ENCODE measurements at regions not wholly inside any gene's neighbourhood (a gene's known extent, or its start where the extent isn't known, plus 50 kb on each side); places are given as distances from the start of the nearest gene placed in this dataset.

GRCh38 chr6:91127752-91128151, 540.9 kb upstream of the MAP3K7 start:
- in situ Hi-C loops (cut with MboI; ENCODE audit: low sequenced_read_pairs, unreplicated experiment) = no loop called here

GRCh38 chr6:91126876-91127275, 540.0 kb upstream of the MAP3K7 start:
- TF ChIP-seq CTCF (IDR thresholded peaks at IDR 0.05; ENCODE audit: borderline replicate concordance, control extremely low read depth, extremely low read depth, insufficient read depth, missing control alignments) = no peak

More at GRCh38 chr6:91127752-91128151, 540.9 kb upstream of the MAP3K7 start:
- no peak for DNase-seq (ENCODE audit: low spot score)
- no peak for TF ChIP-seq CTCF (IDR thresholded peaks at IDR 0.05; ENCODE audit: borderline replicate concordance, control extremely low read depth, extremely low read depth, insufficient read depth, missing control alignments)

GRCh38 chr6:91117550-91117949, 530.7 kb upstream of the MAP3K7 start:
- no peak for DNase-seq (ENCODE audit: low spot score)
- no peak for TF ChIP-seq CTCF (IDR thresholded peaks at IDR 0.05; ENCODE audit: borderline replicate concordance, control extremely low read depth, extremely low read depth, insufficient read depth, missing control alignments)
- in situ Hi-C loops (cut with MboI; ENCODE audit: low sequenced_read_pairs, unreplicated experiment) = no loop called here

More at GRCh38 chr6:91126876-91127275, 540.0 kb upstream of the MAP3K7 start:
- no peak for DNase-seq (ENCODE audit: low spot score)
- in situ Hi-C loops (cut with MboI; ENCODE audit: low sequenced_read_pairs, unreplicated experiment) = no loop called here

- in situ Hi-C loops (cut with MboI; ENCODE audit: low sequenced_read_pairs, unreplicated experiment) = no loop called here
- no peak for DNase-seq (ENCODE audit: low spot score)
- no peak for TF ChIP-seq CTCF (IDR thresholded peaks at IDR 0.05; ENCODE audit: borderline replicate concordance, control extremely low read depth, extremely low read depth, insufficient read depth, missing control alignments)
Observed at GRCh38 chr6:91114123-91114708, 527.3 kb upstream of the MAP3K7 start.

GRCh38 chr6:91106083-91106482, 519.2 kb upstream of the MAP3K7 start:
- TF ChIP-seq CTCF (IDR thresholded peaks at IDR 0.05; ENCODE audit: borderline replicate concordance, control extremely low read depth, extremely low read depth, insufficient read depth, missing control alignments) = no peak
- in situ Hi-C loops (cut with MboI; ENCODE audit: low sequenced_read_pairs, unreplicated experiment) = no loop called here
- DNase-seq (ENCODE audit: low spot score) = no peak

GRCh38 chr6:91105532-91105931, 518.7 kb upstream of the MAP3K7 start:
- DNase-seq (ENCODE audit: low spot score) = no peak
- in situ Hi-C loops (cut with MboI; ENCODE audit: low sequenced_read_pairs, unreplicated experiment) = no loop called here
- no peak for TF ChIP-seq CTCF (IDR thresholded peaks at IDR 0.05; ENCODE audit: borderline replicate concordance, control extremely low read depth, extremely low read depth, insufficient read depth, missing control alignments)

Data from GM13976 (cell line).